CD4-positive, alpha-beta T cell treated with Interleukin-1 beta for 1 hour (primary cell): ENCODE measurements at regions not wholly inside any gene's neighbourhood (a gene's known extent, or its start where the extent isn't known, plus 50 kb on each side); places are given as distances from the start of the nearest gene placed in this dataset.
A peak's percentile ranks its signal among the peaks of the same experiment; 100 is the strongest.

ENCODE experiments used
- DNase-seq, 2 donors: peaks; one replicate each; pipeline ENCODE4 v3.0.0-alpha.2; 2020 to 2022

- DNase-seq: no peak
These were observed 136.9 kb downstream of the SCARB1 start for GRCh38 chr12:124726596-124727263.

- no peak for DNase-seq
These were observed 137.9 kb downstream of the SCARB1 start for GRCh38 chr12:124725597-124726237.

- no peak for DNase-seq
These were observed 138.6 kb downstream of the SCARB1 start for GRCh38 chr12:124725099-124725498.

GRCh38 chr12:124722878-124723277, 140.8 kb downstream of the SCARB1 start:
- no peak for DNase-seq

GRCh38 chr12:124721501-124722162, 142.0 kb downstream of the SCARB1 start:
- no peak for DNase-seq

GRCh38 chr12:124720681-124721500, 142.8 kb downstream of the SCARB1 start:
- DNase-seq: peak in 1 of 2 donors; percentile 53

- no peak for DNase-seq
These were observed 143.5 kb downstream of the SCARB1 start for GRCh38 chr12:124720004-124720680.

- DNase-seq: no peak
These were observed 144.4 kb downstream of the SCARB1 start for GRCh38 chr12:124719231-124719630.

GRCh38 chr12:124718458-124718857, 145.2 kb downstream of the SCARB1 start:
- DNase-seq: no peak

GRCh38 chr12:124718036-124718435, 145.6 kb downstream of the SCARB1 start:
- no peak for DNase-seq

GRCh38 chr12:124717318-124717717, 146.3 kb downstream of the SCARB1 start:
- no peak for DNase-seq

- no peak for DNase-seq
These were observed 147.2 kb downstream of the SCARB1 start for GRCh38 chr12:124716208-124717130.

- DNase-seq: no peak
These were observed 147.9 kb upstream of the NCOR2 start for GRCh38 chr12:124715121-124715990.

- DNase-seq: peak; percentile 67
These were observed 146.1 kb upstream of the NCOR2 start for GRCh38 chr12:124713436-124714082.

- DNase-seq: peak; percentile 21 to 83
These were observed 145.6 kb upstream of the NCOR2 start for GRCh38 chr12:124713041-124713435.

- DNase-seq: no peak
These were observed 143.9 kb upstream of the NCOR2 start for GRCh38 chr12:124711344-124711743.

- no peak for DNase-seq
These were observed 142.6 kb upstream of the NCOR2 start for GRCh38 chr12:124709722-124710687.

- no peak for DNase-seq
These were observed 139.9 kb upstream of the NCOR2 start for GRCh38 chr12:124707316-124707715.

- no peak for DNase-seq
These were observed 139.0 kb upstream of the NCOR2 start for GRCh38 chr12:124706363-124706762.
